Loucy (cell line): ENCODE measurements at regions not wholly inside any gene's neighbourhood (a gene's known extent, or its start where the extent isn't known, plus 50 kb on each side); places are given as distances from the start of the nearest gene placed in this dataset.

ENCODE experiments used
- CTCF ChIP-seq: fragments of 200-600 bp; sonication (generic); conservative IDR thresholded peaks from 2 replicates; pipeline ENCODE4 v1.5.1; 2014; ENCODE audit warnings: mild to moderate bottlenecking, antibody characterized with exemption, low read length
- EZH2phosphoT487 ChIP-seq: fragments of 200-600 bp; IDR thresholded peaks from 2 replicates; pipeline ENCODE4 v1.6.1; 2018; ENCODE audit warnings: antibody characterized with exemption, mild to moderate bottlenecking, moderate library complexity, borderline replicate concordance

- TF ChIP-seq EZH2phosphoT487 (no peak), CTCF (no peak)
Measured at GRCh38 chr15:36004891-36005490, 459.0 kb upstream of the DPH6 start.
